ENCODE measurements at regions not wholly inside any gene's neighbourhood (a gene's known extent, or its start where the extent isn't known, plus 50 kb on each side); places are given as distances from the start of the nearest gene placed in this dataset.

DNA sequence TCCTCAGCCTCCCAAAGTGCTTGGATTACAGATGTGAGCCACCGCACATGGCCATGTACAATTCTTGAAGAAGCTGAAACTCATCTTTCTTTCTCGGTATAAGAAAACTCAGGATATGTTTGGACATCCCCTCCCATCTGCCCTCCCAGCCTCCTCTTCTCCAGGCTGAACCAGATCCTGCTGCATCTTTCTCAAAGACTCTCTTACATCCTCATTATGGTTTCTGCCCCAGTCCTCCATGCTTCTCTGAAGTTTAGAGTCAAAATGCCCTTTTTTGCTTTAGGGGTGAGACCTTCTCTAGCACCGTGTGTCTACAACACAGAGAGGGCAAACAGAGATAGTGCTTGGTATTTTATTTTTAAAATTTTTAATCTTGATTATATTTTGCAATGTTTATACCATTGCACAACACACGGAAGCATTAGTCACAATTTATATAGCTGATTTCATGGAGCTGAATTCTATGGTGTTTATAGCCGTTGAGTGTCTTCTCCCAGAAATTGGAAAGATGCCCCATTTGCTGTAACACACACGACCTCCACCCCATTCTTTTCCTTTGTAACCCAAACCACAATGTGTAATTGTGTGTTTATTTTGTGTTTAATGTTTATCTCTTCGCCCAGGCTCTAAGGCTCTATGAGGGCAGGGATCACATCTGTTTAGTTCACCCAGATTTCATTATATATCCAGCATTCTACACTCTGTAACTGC is 206.0 kb upstream of the TNP1 start:
- DNase-seq (ENCODE audit: low read depth in 3 of 3): no peak

GRCh38 chr2:217065012-217065290 is 205.1 kb upstream of the TNP1 start:
- no peak for DNase-seq (ENCODE audit: low read depth in 3 of 3)

DNA sequence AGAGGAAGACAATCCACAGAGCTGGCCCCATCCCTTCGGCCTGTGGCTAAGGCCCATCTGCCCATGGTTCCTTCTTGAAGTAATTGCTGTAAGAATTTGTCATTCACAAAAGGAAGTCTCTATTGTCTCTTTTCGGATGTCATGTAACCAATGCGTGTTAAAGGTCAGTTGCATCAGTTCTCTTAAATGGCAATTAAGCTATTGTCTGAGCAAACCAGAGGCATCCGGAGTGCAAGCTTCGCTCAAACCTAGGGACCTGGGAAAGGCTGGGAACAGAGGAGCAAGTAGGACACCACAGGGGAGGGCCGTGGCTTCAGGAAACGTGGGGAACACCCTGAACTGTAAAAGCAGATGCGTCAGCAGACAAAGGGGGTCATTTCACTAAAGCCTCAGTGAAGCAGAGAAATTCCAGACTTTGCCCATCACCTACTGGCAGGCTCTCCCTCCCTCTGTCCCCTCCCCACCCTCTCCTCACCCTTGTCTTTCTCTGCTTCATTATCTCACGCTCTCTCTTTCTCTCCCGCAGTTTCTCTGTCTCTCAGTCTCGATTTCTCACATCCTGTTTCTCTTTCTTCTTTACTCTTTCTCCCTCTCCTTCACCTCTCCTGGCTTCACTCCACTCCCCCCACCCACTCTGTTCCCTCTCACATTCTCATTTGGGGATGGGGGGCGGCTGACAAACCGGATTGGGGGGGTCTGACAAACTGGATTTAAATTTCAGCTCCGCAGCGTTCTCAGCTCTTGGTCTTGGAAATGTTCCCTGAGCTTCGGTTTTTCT is 204.6 kb upstream of the TNP1 start:
- DNase-seq (ENCODE audit: low read depth in 3 of 3): no peak

DNA sequence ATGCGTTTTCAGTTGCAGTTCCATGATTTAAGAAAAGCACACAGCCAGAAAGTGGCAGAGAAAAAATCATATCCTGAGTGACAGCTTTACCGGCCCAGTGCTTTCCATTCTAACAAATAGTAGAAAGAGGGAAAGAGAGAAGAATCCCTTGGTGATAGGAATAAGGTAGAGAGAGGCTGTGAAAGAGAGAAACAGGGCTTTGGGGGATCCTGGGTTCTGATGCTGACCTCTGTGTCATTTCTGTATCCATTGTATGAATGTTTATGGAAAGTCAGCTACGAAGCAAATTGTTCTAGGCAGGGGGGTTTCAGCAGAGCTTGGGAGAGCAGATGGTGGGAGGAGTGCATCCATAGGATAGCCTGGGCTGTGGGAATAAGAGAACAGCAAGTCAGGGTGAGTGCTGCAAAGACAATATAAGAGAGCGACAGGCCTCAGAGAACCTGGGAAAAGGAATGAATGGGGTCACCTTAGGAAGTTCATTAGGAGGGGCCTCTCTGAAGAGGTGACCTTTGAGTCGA is 203.4 kb upstream of the TNP1 start:
- DNase-seq (ENCODE audit: low read depth in 3 of 3): no peak

- DNase-seq (ENCODE audit: low read depth in 3 of 3): no peak
Measured at GRCh38 chr2:217062768-217063167, 202.9 kb upstream of the TNP1 start.

DNA sequence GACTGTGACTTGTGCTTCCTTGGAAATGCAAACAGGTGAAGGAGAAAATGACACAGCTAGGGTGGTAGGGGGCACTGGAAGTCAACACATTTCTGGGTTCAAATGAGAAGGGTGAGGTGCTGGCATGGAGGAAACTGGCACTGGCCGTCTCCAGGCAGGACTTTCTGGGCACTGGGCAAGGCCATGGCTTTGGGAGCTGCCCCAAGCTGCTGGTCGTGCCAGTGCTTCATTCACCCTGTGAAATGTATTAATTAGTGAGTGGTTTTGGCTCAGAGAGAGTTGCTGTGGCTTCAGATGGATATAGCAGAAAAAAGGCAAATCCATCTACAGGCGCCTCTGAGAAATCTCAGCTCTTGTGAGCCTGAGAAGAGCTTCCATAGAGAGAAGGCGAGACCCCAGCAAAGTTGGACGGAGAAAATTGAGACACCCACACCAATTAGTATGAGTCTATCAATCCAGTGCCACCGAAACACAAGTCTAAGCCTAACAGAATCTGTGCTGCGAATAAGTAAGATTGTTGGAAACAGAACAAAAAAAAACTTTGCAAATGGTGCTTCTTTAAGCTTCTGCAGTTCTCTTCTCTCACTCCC is 202.1 kb upstream of the TNP1 start:
- no peak for DNase-seq (ENCODE audit: low read depth in 3 of 3)

GRCh38 chr2:217060951-217061547 is 201.2 kb upstream of the TNP1 start:
- no peak for DNase-seq (ENCODE audit: low read depth in 3 of 3)

GRCh38 chr2:217060516-217060915 is 200.7 kb upstream of the TNP1 start:
- no peak for DNase-seq (ENCODE audit: low read depth in 3 of 3)

DNA sequence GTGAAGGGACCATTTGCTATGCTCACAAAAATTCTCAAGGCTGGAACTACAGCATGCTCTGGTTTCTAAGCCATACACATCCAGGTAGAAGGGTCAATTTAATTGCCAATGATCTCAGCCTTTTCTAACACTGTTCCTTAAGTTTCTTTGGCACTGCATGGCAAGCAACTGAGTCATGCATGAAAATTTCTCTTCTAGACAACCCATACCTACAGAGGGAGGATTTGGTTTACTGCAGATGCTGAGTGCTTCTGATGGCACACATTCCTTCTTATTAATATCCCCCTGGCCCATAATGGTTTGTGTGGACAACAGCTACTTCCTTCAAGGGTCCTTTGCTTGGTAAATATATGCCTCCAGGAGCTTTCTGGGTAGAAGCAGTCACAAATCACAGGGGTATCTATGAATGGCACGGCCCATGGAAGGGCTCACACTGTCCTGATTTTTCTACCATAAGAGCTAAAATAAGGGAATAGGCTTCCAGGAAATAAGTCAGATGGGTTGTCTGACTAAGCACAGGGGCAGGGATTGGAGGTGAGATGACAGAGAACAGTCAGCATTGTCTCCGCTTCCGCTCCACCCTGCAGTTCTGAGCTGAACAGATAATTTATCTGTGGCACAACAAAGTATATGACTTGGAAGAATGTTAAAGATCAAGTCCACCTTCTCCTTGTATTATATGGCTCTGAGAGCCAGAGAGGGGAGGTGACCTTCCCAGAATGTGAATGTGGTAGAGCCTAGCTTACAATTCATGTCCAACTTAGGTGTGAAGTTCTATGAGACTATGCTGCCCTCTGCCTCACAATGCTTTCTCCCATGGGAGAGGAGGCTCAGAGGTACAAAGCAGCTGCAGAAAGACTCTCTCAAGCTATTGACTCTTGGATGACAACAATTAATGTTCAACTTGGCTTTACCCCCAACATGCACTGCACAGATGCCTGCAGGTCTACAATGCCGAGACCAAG is 199.2 kb upstream of the TNP1 start:
- DNase-seq (ENCODE audit: low read depth in 3 of 3): no peak

DNA sequence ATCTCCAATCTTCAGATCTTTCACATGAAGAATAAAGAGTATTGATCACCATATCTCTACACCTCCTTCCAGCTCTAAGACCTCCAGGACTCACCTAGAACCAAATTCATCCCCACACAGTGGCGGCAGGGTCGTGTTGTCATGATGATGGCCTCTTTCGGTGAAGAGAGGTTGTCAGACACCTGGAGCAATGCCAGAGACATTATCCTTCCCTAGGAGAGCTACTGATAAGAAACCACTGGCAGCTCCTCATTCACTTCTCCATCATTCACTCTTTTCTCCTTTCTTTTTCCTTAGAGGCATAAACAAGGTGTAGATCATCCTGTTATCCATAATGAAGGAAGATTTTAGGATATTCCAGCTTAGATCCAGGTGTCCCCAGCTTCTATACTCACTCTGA is 197.9 kb upstream of the TNP1 start:
- no peak for DNase-seq (ENCODE audit: low read depth in 3 of 3)

DNA sequence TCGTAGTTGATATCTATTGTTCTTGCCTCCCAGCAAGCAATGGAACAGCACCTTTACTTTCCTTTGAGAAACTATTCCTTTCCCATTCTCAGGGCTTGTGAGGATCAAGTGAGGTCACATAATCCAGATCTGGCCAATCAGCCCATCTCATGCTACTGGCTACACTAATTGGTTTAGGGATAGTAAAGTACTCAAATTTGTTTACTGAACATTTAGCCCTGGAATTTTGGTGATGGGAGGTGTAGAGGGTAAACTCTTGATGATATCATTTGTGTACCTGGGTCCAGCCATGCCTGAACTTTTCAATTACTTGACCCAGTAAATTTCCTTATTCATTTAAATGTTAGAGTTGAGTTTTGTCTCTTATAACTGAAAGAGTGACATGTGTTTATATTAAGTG is 195.8 kb upstream of the TNP1 start:
- no peak for DNase-seq (ENCODE audit: low read depth in 3 of 3)

DNA sequence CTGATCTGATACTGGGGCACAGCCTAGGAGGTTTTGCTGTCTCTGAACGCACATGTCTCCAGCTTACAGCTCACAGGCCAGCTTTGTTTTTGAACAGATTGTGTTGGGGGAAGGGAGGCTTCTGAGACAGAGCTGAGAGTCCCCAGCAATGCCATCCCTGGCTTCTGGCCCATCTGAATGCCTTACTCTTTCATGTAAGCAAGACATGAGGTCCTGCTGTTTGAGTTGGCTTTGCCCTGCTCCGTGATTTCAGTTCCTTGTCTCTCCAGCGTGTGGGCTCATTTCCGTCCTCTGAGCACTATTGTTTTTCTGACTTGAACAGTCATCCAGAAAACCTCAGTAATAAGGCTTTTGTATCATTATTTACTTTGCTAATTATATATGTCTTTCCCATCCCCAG is 194.9 kb upstream of the TNP1 start:
- DNase-seq (ENCODE audit: low read depth in 3 of 3): no peak

GRCh38 chr2:217052856-217053577 is 193.2 kb upstream of the TNP1 start:
- no peak for DNase-seq (ENCODE audit: low read depth in 3 of 3)

GRCh38 chr2:217051416-217051815 is 191.6 kb upstream of the TNP1 start:
- no peak for DNase-seq (ENCODE audit: low read depth in 3 of 3)

GRCh38 chr2:217049956-217050355 is 190.1 kb upstream of the TNP1 start:
- DNase-seq (ENCODE audit: low read depth in 3 of 3): no peak

DNA sequence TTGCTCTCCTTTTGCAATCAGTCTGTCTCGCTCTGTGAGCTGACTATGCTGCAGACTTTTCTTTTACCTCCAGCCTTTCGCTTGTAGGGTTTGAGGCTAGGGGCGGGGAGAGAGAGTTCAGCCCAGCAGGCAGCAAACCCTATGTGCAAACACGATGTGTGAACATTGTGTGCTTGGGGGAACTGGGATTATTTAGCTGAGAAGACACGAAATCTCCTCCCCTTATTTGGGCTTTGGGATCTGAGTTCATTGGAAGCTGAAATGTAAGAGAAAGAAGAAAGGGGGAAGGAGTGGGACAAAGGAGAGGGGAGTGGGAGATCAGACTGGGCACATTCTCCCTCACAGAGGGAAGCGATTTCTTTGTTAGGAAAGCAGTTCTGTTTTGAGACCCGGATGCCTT is 189.6 kb upstream of the TNP1 start:
- DNase-seq (ENCODE audit: low read depth in 3 of 3): no peak

- DNase-seq (ENCODE audit: low read depth in 3 of 3): no peak
Measured at GRCh38 chr2:217048730-217049129, 188.9 kb upstream of the TNP1 start.

- DNase-seq (ENCODE audit: low read depth in 3 of 3): no peak
Measured at GRCh38 chr2:217047631-217048030, 187.8 kb upstream of the TNP1 start.

- DNase-seq (ENCODE audit: low read depth in 3 of 3): no peak
Measured at GRCh38 chr2:217047209-217047608, 187.3 kb upstream of the TNP1 start.

DNA sequence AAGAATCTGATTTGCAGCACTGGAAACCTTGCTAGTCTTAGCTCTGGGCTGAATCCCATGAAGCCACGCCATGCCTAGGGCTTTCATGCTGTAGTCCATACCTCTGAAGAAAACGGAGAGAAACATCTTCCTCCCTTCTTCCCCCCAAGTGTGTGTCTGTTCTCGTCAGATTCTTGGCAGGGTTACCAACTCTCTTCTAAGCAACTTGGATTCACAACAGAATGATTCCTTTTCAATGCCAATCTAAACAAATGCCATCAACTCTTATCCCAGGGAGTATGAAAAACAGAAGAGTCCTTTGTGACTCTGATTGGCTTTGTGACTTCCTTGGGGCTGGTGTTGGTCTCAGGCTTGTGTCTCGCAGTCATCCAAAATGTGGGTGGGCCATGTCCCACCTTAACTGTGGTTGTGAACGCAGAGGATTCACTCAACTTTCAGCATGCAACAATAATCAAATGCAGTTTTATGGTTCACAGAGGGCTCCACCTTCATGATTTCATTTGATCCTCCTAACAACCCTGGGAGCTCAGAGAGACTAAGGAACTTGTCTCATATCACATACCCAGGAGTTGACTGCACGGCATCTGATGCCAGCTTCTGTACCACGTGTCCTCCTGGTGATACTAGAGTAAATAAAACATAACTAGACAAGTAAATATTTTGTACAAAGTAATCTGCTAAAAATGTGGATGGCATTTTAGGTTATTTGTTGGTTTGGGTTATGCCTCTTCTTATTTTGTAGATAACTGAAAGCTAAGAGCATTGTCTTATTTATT is 186.0 kb upstream of the TNP1 start:
- DNase-seq (ENCODE audit: low read depth in 3 of 3): no peak
